ENCODE measurements at regions not wholly inside any gene's neighbourhood (a gene's known extent, or its start where the extent isn't known, plus 50 kb on each side); places are given as distances from the start of the nearest gene placed in this dataset.

DNA sequence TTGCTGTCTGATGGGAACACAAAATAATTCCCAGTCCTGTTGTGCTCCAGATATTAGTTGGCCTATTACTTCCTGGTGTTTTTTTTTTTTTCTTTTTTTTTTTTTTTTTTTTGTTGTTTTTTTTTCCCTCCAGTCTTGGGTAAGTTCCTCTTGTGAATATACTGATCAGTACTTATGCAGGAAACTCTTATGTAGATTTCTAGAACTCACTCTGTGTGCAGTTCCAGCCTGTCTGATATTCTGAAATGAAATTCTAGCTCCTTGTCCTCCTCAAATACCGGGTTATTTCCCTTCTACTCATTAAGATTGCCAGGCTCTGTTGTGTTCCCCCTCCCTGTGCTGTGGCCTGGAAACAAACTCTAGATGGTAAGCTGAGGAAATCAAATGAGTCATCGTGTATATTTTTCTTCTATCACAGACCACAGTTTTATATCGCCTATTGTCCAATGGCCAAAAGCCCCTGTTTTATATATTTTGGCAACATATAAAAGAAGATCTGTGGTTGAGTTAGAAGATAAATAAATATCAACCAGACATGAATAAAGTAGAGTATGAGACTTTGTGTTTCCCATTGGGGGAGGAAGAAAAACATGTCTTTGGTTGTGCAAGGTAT is 124.3 kb upstream of the UGT8 start:
- Histone ChIP-seq H3K27me3 (no peaks in the 10 kb centered on the region), H3K4me3 (no peak overlapping the region), H3K36me3 (no peaks in the 10 kb centered on the region), H3K9me3 (no peaks in the 10 kb centered on the region), H3K27ac (no peak overlapping the region), H3K4me1 (no peaks in the 10 kb centered on the region)
- TF ChIP-seq POLR2AphosphoS5 (IDR thresholded peaks at IDR 0.05): no peak
- TF ChIP-seq, protein P1, sequence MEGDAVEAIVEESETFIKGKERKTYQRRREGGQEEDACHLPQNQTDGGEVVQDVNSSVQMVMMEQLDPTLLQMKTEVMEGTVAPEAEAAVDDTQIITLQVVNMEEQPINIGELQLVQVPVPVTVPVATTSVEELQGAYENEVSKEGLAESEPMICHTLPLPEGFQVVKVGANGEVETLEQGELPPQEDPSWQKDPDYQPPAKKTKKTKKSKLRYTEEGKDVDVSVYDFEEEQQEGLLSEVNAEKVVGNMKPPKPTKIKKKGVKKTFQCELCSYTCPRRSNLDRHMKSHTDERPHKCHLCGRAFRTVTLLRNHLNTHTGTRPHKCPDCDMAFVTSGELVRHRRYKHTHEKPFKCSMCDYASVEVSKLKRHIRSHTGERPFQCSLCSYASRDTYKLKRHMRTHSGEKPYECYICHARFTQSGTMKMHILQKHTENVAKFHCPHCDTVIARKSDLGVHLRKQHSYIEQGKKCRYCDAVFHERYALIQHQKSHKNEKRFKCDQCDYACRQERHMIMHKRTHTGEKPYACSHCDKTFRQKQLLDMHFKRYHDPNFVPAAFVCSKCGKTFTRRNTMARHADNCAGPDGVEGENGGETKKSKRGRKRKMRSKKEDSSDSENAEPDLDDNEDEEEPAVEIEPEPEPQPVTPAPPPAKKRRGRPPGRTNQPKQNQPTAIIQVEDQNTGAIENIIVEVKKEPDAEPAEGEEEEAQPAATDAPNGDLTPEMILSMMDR (IDR thresholded peaks at IDR 0.05): no peak
- no peak for TF ChIP-seq EP300 (IDR thresholded peaks at IDR 0.05)
- no peak for TF ChIP-seq POLR2A (IDR thresholded peaks at IDR 0.05)
- 88 to 89% methylated on average over 3 of the region's 3 CpGs for WGBS, 2 donors
- no peak for DNase-seq
- intact Hi-C loops (cut with DNase I): no loop called here

DNA sequence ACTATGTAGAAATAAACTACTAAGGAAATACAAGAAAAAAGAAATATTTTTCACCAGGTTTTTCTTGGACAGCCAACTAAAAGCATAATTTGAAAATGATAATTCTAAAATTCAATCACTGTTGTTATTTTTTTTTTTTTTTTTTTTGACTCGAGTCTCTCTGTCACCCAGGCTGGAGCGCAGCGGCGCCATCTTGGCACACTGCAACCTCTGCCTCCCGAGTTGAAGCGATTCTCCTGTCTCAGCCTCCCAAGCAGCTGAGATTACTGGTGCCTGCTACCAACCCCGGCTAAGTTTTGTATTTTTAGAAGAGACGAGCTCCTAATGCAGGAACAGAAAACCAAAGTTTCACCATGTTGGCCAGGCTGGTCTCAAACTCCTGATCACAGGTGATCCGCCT is 122.3 kb upstream of the UGT8 start:
- H3K27me3 ChIP-seq: no peaks in the 10 kb centered on the region
- no peaks in the 10 kb centered on the region for H3K36me3 ChIP-seq
- intact Hi-C loops (cut with DNase I): no loop called here
- WGBS, 2 donors: 95% methylated on average over 9 of the region's 9 CpGs
- H3K27ac ChIP-seq: no peak overlapping the region
- no peak for TF ChIP-seq POLR2AphosphoS5 (IDR thresholded peaks at IDR 0.05)
- TF ChIP-seq, protein P1 (IDR thresholded peaks at IDR 0.05): no peak
- TF ChIP-seq POLR2A (IDR thresholded peaks at IDR 0.05): no peak
- TF ChIP-seq EP300 (IDR thresholded peaks at IDR 0.05): no peak
- DNase-seq: no peak
- no peak overlapping the region for H3K4me3 ChIP-seq
- no peaks in the 10 kb centered on the region for H3K9me3 ChIP-seq
- H3K4me1 ChIP-seq: no peaks in the 10 kb centered on the region

DNA sequence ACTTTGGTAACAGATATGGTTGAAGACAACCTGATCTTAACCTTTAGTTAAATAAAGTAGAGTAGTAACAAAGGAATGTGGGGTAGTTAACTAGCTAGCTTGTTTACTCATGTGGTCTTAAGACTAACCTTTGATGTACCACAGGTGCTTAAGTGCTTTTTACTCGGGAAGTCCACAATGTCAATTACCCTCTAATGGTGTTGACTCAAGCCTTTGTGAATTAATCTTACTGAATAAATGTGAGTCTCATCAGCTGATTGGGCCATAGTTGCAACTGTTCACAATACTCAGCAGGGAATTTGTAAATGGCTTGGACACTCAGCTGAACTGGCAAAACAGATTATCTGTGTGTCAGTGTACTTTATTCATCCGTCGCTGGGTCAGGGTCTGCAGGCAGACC is 119.0 kb upstream of the UGT8 start:
- TF ChIP-seq, protein P1 (IDR thresholded peaks at IDR 0.05): no peak
- TF ChIP-seq EP300 (IDR thresholded peaks at IDR 0.05): no peak
- no peak for TF ChIP-seq POLR2AphosphoS5 (IDR thresholded peaks at IDR 0.05)
- TF ChIP-seq POLR2A (IDR thresholded peaks at IDR 0.05): no peak
- 66 to 68% methylated on average over 3 of the region's 3 CpGs for WGBS, 2 donors
- no peak overlapping the region for H3K27ac ChIP-seq
- H3K36me3 ChIP-seq: no peaks in the 10 kb centered on the region
- no peak overlapping the region for H3K4me3 ChIP-seq
- H3K9me3 ChIP-seq: no peaks in the 10 kb centered on the region
- intact Hi-C loops (cut with DNase I): no loop called here
- H3K4me1 ChIP-seq: no peaks in the 10 kb centered on the region
- DNase-seq: no peak
- H3K27me3 ChIP-seq: no peaks in the 10 kb centered on the region

DNA sequence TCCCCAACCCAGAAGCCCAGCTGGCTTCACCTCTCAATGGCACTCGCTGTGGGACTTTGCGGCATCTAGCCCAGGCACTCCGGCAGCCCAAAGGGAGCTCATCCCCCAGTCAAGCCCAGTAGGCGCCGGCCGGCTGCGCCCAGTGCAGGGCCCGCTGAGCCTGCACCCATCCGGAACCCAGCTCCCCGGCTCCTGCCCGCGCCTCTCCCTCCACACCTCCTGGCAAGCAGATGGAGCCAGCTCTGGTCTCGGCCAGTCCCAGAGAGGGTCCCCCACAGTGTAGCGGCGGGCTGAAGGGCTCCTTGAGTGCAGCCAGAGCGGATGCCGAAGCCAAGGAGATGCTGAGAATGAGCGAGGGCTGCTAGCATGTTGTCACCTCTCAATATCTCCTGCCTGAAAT is 116.8 kb upstream of the UGT8 start:
- H3K27me3 ChIP-seq: no peaks in the 10 kb centered on the region
- no peaks in the 10 kb centered on the region for H3K9me3 ChIP-seq
- H3K4me1 ChIP-seq: no peaks in the 10 kb centered on the region
- no peaks in the 10 kb centered on the region for H3K36me3 ChIP-seq
- DNase-seq: no peak
- intact Hi-C loops (cut with DNase I): no loop called here
- H3K4me3 ChIP-seq: no peak overlapping the region
- H3K27ac ChIP-seq: no peak overlapping the region
- TF ChIP-seq, protein P1 (IDR thresholded peaks at IDR 0.05): no peak
- TF ChIP-seq POLR2A (IDR thresholded peaks at IDR 0.05): no peak
- TF ChIP-seq EP300 (IDR thresholded peaks at IDR 0.05): no peak
- TF ChIP-seq POLR2AphosphoS5 (IDR thresholded peaks at IDR 0.05): no peak
- WGBS, 2 donors: 91 to 94% methylated on average over 18 of the region's 18 CpGs

DNA sequence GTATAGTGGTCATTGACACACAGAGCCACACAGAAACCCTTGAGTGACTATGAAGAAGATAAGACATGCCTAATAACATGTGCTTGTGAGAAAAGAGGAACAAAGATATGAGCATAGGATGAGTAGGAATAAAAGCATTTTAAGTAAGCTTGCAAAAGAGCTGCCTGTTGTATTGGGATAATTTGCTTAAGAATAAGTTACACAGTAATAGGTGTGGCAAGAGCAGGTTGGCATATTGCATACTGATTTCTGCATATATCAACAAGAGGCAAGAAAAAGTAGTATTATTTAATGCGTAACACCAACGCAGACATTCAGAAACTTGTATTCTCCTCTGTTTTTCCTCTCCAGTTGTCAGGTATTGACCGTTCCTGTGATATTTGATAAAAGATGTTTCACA is 111.5 kb upstream of the UGT8 start:
- Histone ChIP-seq H3K4me3 (no peak overlapping the region), H3K27ac (no peak overlapping the region), H3K36me3 (no peaks in the 10 kb centered on the region), H3K27me3 (no peaks in the 10 kb centered on the region), H3K9me3 (no peaks in the 10 kb centered on the region), H3K4me1 (no peaks in the 10 kb centered on the region)
- WGBS, 2 donors: 94 to 97% methylated on average over 3 of the region's 3 CpGs
- intact Hi-C loops (cut with DNase I): no loop called here
- DNase-seq: no peak
- no peak for TF ChIP-seq EP300 (IDR thresholded peaks at IDR 0.05)
- TF ChIP-seq POLR2A (IDR thresholded peaks at IDR 0.05): no peak
- TF ChIP-seq, protein P1 (IDR thresholded peaks at IDR 0.05): no peak
- TF ChIP-seq POLR2AphosphoS5 (IDR thresholded peaks at IDR 0.05): no peak

Measured in sigmoid colon (tissue), 6 donors.